GM23338 (cell line): ENCODE measurements at regions not wholly inside any gene's neighbourhood (a gene's known extent, or its start where the extent isn't known, plus 50 kb on each side); places are given as distances from the start of the nearest gene placed in this dataset.

Source experiments
- ATAC-seq: fragments of 200-7000 bp; cut with Tn5 transposase; 3 replicates; pipeline ENCODE4 v1.9.1; 2020
- DNase-seq: peaks from one replicate; pipeline ENCODE4 v3.0.0-alpha.2; 2015; ENCODE audit warnings: low spot score
- H2AFZ ChIP-seq: fragments of 200-600 bp; sonication (generic); 2 replicates; pipeline ENCODE4 v1.8.0; 2016; ENCODE audit warnings: antibody characterized with exemption, mild to moderate bottlenecking, moderate library complexity
- H3F3A ChIP-seq: fragments of 200-600 bp; sonication (generic); replicated peaks from 2 replicates; pipeline ENCODE4 v1.8.0; 2017; ENCODE audit warnings: antibody characterized with exemption, mixed run types, low read depth
- H3K27ac ChIP-seq: fragments of 200-600 bp; sonication (generic); 2 replicates; pipeline ENCODE4 v1.6.1; 2016; ENCODE audit warnings: low read depth
- H3K27me3 ChIP-seq: fragments of 200-600 bp; sonication (generic); 2 replicates; pipeline ENCODE4 v1.8.0; 2016; ENCODE audit warnings: mild to moderate bottlenecking, mixed run types, moderate library complexity; ENCODE audit not compliant: insufficient read depth
- H3K36me3 ChIP-seq: fragments of 200-600 bp; sonication (generic); 2 replicates; pipeline ENCODE4 v1.8.0; 2016; ENCODE audit warnings: mild to moderate bottlenecking; ENCODE audit not compliant: insufficient read depth
- H3K4me1 ChIP-seq: fragments of 200-600 bp; sonication (generic); 2 replicates; pipeline ENCODE4 v1.8.0; 2016; ENCODE audit warnings: mild to moderate bottlenecking, moderate library complexity; ENCODE audit not compliant: insufficient read depth
- H3K4me2 ChIP-seq: fragments of 200-600 bp; sonication (generic); 2 replicates; pipeline ENCODE4 v1.7.1; 2017; ENCODE audit warnings: mixed run types
- H3K4me3 ChIP-seq: fragments of 200-600 bp; sonication (generic); 2 replicates; pipeline ENCODE4 v1.6.1; 2016; ENCODE audit warnings: mixed run types
- H3K79me2 ChIP-seq: fragments of 200-600 bp; sonication (generic); replicated peaks from 2 replicates; pipeline ENCODE4 v1.8.0; 2017; ENCODE audit warnings: mild to moderate bottlenecking; ENCODE audit not compliant: insufficient read depth
- H3K9me2 ChIP-seq: fragments of 200-600 bp; sonication (generic); 2 replicates; pipeline ENCODE4 v1.8.0; 2017; ENCODE audit not compliant: insufficient read depth
- H4K20me1 ChIP-seq: fragments of 200-600 bp; sonication (generic); replicated peaks from 2 replicates; pipeline ENCODE4 v1.8.0; 2017; ENCODE audit warnings: mild to moderate bottlenecking; ENCODE audit not compliant: insufficient read depth
- H3K27ac Mint-ChIP-seq: 2 replicates; pipeline ENCODE4 v1.8.0; 2020; ENCODE audit warnings: inconsistent platforms, mild to moderate bottlenecking, moderate library complexity, mixed read lengths
- H3K27me3 Mint-ChIP-seq: 3 replicates; pipeline ENCODE4 v1.8.0; 2022; ENCODE audit warnings: low read depth, mild to moderate bottlenecking, moderate library complexity, mixed read lengths, inconsistent platforms; ENCODE audit not compliant: insufficient read depth, poor library complexity
- H3K36me3 Mint-ChIP-seq: 3 replicates; pipeline ENCODE4 v1.8.0; 2021; ENCODE audit warnings: low read depth, mild to moderate bottlenecking, inconsistent platforms, moderate library complexity, mixed read lengths
- H3K4me1 Mint-ChIP-seq: 3 replicates; pipeline ENCODE4 v1.8.0; 2020; ENCODE audit warnings: mild to moderate bottlenecking, inconsistent platforms, mixed read lengths
- H3K4me3 Mint-ChIP-seq: 3 replicates; pipeline ENCODE4 v1.8.0; 2021; ENCODE audit warnings: moderate library complexity, mild to moderate bottlenecking, inconsistent platforms, mixed read lengths
- H3K9me3 Mint-ChIP-seq: 3 replicates; pipeline ENCODE4 v1.8.0; 2020; ENCODE audit warnings: moderate library complexity, mild to moderate bottlenecking, inconsistent platforms, mixed read lengths
- CREB1 ChIP-seq: fragments of 250-450 bp; sonication (Bioruptor Pico); IDR thresholded peaks from 2 replicates; pipeline ENCODE4 v1.5.0; 2020; ENCODE audit warnings: low read depth, mild to moderate bottlenecking, moderate library complexity
- EZH2 ChIP-seq: fragments of 200-600 bp; sonication (generic); IDR thresholded peaks from one replicate; pipeline ENCODE4 v1.8.0; 2017; ENCODE audit warnings: antibody characterized with exemption, mild to moderate bottlenecking, low read depth; ENCODE audit not compliant: unreplicated experiment
- EZH2phosphoT487 ChIP-seq: fragments of 200-600 bp; sonication (generic); IDR thresholded peaks from one replicate; pipeline ENCODE4 v1.8.1; 2018; ENCODE audit warnings: antibody characterized with exemption; ENCODE audit not compliant: unreplicated experiment
- JUNB ChIP-seq: IDR thresholded peaks from one replicate; pipeline ENCODE4 v1.6.1; 2016; ENCODE audit warnings: antibody characterized with exemption; ENCODE audit not compliant: unreplicated experiment
- NANOG ChIP-seq: IDR thresholded peaks from 2 replicates; pipeline ENCODE4 v1.6.1; 2016; ENCODE audit warnings: antibody characterized with exemption, borderline replicate concordance
- POLR2AphosphoS5 ChIP-seq: IDR thresholded peaks from 2 replicates; pipeline ENCODE4 v1.6.1; 2016; ENCODE audit warnings: antibody characterized with exemption, low read depth
- STAT1 ChIP-seq: IDR thresholded peaks from one replicate; pipeline ENCODE4 v1.6.1; 2016; ENCODE audit warnings: antibody characterized with exemption; ENCODE audit not compliant: unreplicated experiment
- ZNF114 ChIP-seq: fragments of 250-450 bp; sonication (Bioruptor Pico); IDR thresholded peaks from 2 replicates; pipeline ENCODE4 v1.5.0; 2020; ENCODE audit warnings: mild to moderate bottlenecking, moderate library complexity
- ZNF331 ChIP-seq: fragments of 250-450 bp; sonication (Bioruptor Pico); IDR thresholded peaks from 2 replicates; pipeline ENCODE4 v1.5.0; 2020; ENCODE audit warnings: low read depth, mild to moderate bottlenecking, moderate library complexity
- TF ChIP-seq, protein P1 (sequence below), 2 experiments: fragments of 200-600 bp in 1 of 2; sonication (generic) in 1 of 2; conservative IDR thresholded peaks; 2 replicates each; pipeline versions ENCODE4 v1.5.1 to v1.6.1; 2016 to 2017; ENCODE audit warnings: antibody characterized with exemption in 2 of 2, low read depth in 2 of 2, mild to moderate bottlenecking in 2 of 2, moderate library complexity in 1 of 2
- TF ChIP-seq, protein P2 (sequence below): IDR thresholded peaks from 2 replicates; pipeline ENCODE4 v1.6.1; 2016; ENCODE audit warnings: antibody characterized with exemption
- TF ChIP-seq, protein P3 (sequence below): fragments of 250-450 bp; sonication (Bioruptor Pico); IDR thresholded peaks from 2 replicates; pipeline ENCODE4 v1.5.0; 2020; ENCODE audit warnings: mild to moderate bottlenecking, moderate library complexity

DNA sequence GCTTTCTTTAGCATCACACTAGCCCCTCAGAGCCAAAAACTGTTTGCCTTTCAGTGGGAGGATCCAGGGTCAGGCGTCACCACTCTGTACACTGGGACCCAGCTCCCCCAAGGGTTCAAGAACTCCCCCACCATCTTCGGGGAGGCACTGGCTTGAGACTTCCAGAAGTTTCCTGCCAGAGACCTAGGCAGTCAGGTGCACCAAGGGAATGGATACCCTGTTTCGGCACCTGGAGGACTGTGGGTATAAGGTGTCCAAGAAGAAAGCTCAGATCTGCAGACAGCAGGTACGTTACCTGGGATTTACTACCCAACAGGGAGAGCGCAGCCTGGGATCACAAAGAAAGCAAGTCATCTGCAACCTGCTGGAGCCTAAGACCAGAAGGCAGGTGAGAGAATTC, 603.0 kb downstream of the UQCRFS1 start (continued):
- TF ChIP-seq, protein P1, sequence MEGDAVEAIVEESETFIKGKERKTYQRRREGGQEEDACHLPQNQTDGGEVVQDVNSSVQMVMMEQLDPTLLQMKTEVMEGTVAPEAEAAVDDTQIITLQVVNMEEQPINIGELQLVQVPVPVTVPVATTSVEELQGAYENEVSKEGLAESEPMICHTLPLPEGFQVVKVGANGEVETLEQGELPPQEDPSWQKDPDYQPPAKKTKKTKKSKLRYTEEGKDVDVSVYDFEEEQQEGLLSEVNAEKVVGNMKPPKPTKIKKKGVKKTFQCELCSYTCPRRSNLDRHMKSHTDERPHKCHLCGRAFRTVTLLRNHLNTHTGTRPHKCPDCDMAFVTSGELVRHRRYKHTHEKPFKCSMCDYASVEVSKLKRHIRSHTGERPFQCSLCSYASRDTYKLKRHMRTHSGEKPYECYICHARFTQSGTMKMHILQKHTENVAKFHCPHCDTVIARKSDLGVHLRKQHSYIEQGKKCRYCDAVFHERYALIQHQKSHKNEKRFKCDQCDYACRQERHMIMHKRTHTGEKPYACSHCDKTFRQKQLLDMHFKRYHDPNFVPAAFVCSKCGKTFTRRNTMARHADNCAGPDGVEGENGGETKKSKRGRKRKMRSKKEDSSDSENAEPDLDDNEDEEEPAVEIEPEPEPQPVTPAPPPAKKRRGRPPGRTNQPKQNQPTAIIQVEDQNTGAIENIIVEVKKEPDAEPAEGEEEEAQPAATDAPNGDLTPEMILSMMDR (conservative IDR thresholded peaks at IDR 0.05; ENCODE audit: low read depth in 2 of 2) = no peak
- TF ChIP-seq EZH2 = no peak
- TF ChIP-seq, protein P2, sequence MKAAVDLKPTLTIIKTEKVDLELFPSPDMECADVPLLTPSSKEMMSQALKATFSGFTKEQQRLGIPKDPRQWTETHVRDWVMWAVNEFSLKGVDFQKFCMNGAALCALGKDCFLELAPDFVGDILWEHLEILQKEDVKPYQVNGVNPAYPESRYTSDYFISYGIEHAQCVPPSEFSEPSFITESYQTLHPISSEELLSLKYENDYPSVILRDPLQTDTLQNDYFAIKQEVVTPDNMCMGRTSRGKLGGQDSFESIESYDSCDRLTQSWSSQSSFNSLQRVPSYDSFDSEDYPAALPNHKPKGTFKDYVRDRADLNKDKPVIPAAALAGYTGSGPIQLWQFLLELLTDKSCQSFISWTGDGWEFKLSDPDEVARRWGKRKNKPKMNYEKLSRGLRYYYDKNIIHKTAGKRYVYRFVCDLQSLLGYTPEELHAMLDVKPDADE = no peak
- TF ChIP-seq ZNF331 (CRISPR knock-in tag) = no peak
- TF ChIP-seq ZNF114 (CRISPR knock-in tag) = no peak
- TF ChIP-seq EZH2phosphoT487 = no peak

- Histone ChIP-seq H3K36me3 (peaks cover 7% of the 10 kb centered on the region; the same call in 1 of the 2 replicates), H3F3A (no peaks in the 10 kb centered on the region), H3K4me2 (no peak overlapping the region), H3K27ac (no peak overlapping the region), H3K9me2 (no peaks in the 10 kb centered on the region; the same call in 1 of the 2 replicates), H3K4me3 (no peak overlapping the region), H3K4me1 (no peaks in the 10 kb centered on the region), H4K20me1 (no peaks in the 10 kb centered on the region), H3K79me2 (no peaks in the 10 kb centered on the region), H2AFZ (no peak overlapping the region), H3K27me3 (no peaks in the 10 kb centered on the region)
- Mint-ChIP-seq H3K27ac (no peak overlapping the region), H3K9me3 (peaks cover 43% of the 10 kb centered on the region), H3K27me3 (peaks cover 3% of the 10 kb centered on the region), H3K36me3 (peaks cover 52% of the 10 kb centered on the region), H3K4me1 (no peaks in the 10 kb centered on the region), H3K4me3 (no peak overlapping the region)
- ATAC-seq (no peak), DNase-seq (no peak)
- TF ChIP-seq POLR2AphosphoS5 (no peak), ZNF331 (CRISPR knock-in tag) (no peak), NANOG (no peak), EZH2phosphoT487 (no peak), CREB1 (CRISPR knock-in tag) (no peak), JUNB (no peak), ZNF114 (CRISPR knock-in tag) (no peak), STAT1 (no peak), EZH2 (no peak)
- TF ChIP-seq, protein P3, sequence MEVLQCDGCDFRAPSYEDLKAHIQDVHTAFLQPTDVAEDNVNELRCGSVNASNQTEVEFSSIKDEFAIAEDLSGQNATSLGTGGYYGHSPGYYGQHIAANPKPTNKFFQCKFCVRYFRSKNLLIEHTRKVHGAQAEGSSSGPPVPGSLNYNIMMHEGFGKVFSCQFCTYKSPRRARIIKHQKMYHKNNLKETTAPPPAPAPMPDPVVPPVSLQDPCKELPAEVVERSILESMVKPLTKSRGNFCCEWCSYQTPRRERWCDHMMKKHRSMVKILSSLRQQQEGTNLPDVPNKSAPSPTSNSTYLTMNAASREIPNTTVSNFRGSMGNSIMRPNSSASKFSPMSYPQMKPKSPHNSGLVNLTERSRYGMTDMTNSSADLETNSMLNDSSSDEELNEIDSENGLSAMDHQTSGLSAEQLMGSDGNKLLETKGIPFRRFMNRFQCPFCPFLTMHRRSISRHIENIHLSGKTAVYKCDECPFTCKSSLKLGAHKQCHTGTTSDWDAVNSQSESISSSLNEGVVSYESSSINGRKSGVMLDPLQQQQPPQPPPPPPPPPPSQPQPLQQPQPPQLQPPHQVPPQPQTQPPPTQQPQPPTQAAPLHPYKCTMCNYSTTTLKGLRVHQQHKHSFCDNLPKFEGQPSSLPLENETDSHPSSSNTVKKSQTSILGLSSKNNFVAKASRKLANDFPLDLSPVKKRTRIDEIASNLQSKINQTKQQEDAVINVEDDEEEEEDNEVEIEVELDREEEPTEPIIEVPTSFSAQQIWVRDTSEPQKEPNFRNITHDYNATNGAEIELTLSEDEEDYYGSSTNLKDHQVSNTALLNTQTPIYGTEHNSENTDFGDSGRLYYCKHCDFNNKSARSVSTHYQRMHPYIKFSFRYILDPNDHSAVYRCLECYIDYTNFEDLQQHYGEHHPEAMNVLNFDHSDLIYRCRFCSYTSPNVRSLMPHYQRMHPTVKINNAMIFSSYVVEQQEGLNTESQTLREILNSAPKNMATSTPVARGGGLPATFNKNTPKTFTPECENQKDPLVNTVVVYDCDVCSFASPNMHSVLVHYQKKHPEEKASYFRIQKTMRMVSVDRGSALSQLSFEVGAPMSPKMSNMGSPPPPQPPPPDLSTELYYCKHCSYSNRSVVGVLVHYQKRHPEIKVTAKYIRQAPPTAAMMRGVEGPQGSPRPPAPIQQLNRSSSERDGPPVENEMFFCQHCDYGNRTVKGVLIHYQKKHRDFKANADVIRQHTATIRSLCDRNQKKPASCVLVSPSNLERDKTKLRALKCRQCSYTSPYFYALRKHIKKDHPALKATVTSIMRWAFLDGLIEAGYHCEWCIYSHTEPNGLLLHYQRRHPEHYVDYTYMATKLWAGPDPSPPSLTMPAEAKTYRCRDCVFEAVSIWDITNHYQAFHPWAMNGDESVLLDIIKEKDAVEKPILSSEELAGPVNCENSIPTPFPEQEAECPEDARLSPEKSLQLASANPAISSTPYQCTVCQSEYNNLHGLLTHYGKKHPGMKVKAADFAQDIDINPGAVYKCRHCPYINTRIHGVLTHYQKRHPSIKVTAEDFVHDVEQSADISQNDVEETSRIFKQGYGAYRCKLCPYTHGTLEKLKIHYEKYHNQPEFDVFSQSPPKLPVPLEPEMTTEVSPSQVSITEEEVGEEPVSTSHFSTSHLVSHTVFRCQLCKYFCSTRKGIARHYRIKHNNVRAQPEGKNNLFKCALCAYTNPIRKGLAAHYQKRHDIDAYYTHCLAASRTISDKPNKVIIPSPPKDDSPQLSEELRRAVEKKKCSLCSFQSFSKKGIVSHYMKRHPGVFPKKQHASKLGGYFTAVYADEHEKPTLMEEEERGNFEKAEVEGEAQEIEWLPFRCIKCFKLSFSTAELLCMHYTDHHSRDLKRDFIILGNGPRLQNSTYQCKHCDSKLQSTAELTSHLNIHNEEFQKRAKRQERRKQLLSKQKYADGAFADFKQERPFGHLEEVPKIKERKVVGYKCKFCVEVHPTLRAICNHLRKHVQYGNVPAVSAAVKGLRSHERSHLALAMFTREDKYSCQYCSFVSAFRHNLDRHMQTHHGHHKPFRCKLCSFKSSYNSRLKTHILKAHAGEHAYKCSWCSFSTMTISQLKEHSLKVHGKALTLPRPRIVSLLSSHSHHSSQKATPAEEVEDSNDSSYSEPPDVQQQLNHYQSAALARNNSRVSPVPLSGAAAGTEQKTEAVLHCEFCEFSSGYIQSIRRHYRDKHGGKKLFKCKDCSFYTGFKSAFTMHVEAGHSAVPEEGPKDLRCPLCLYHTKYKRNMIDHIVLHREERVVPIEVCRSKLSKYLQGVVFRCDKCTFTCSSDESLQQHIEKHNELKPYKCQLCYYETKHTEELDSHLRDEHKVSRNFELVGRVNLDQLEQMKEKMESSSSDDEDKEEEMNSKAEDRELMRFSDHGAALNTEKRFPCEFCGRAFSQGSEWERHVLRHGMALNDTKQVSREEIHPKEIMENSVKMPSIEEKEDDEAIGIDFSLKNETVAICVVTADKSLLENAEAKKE (CRISPR knock-in tag) = no peak
- TF ChIP-seq, protein P2 = no peak
These were observed 603.7 kb downstream of the UQCRFS1 start for GRCh38 chr19:28609091-28609755.
